Mesendoderm (in vitro differentiated cells): ENCODE measurements at regions not wholly inside any gene's neighbourhood (a gene's known extent, or its start where the extent isn't known, plus 50 kb on each side); places are given as distances from the start of the nearest gene placed in this dataset.

Source experiments
- DNase-seq: peaks from one replicate; pipeline ENCODE4 v3.0.0; 2013
- H2AK5ac ChIP-seq: 2 replicates; pipeline ENCODE4 v1.6.1; 2013; ENCODE audit warnings: low read length, inconsistent platforms
- H2BK120ac ChIP-seq: 2 replicates; pipeline ENCODE4 v1.6.1; 2013; ENCODE audit warnings: low read depth, mild to moderate bottlenecking, low read length, moderate library complexity, mixed read lengths
- H2BK15ac ChIP-seq: replicated peaks from 2 replicates; pipeline ENCODE4 v1.6.1; 2013; ENCODE audit warnings: low read depth, mild to moderate bottlenecking, moderate library complexity
- H2BK5ac ChIP-seq: 2 replicates; pipeline ENCODE4 v1.6.1; 2013; ENCODE audit warnings: low read length, inconsistent platforms
- H3K18ac ChIP-seq: 2 replicates; pipeline ENCODE4 v1.6.1; 2013; ENCODE audit warnings: mild to moderate bottlenecking, low read length, mixed read lengths
- H3K23ac ChIP-seq: one replicate; pipeline ENCODE4 v1.6.1; 2013; ENCODE audit warnings: low read length
- H3K27ac ChIP-seq: 2 replicates; pipeline ENCODE4 v1.5.1; 2013; ENCODE audit warnings: low read depth, mild to moderate bottlenecking, inconsistent platforms, low read length, moderate library complexity
- H3K27me3 ChIP-seq: 2 replicates; pipeline ENCODE4 v1.6.1; 2013; ENCODE audit warnings: low read length, control low read depth, mild to moderate bottlenecking, inconsistent platforms; ENCODE audit not compliant: insufficient read depth, poor library complexity
- H3K36me3 ChIP-seq: 2 replicates; pipeline ENCODE4 v1.6.1; 2013; ENCODE audit warnings: low read length, inconsistent platforms; ENCODE audit not compliant: control insufficient read depth, insufficient read depth
- H3K4ac ChIP-seq: one replicate; pipeline ENCODE4 v1.6.1; 2013; ENCODE audit warnings: low read depth, mild to moderate bottlenecking, low read length, moderate library complexity
- H3K4me1 ChIP-seq: 2 replicates; pipeline ENCODE4 v1.6.1; 2013; ENCODE audit warnings: low read depth, low read length, inconsistent platforms; ENCODE audit not compliant: control insufficient read depth
- H3K4me2 ChIP-seq: 2 replicates; pipeline ENCODE4 v1.6.1; 2013; ENCODE audit warnings: low read length
- H3K4me3 ChIP-seq: 2 replicates; pipeline ENCODE4 v1.5.1; 2013; ENCODE audit warnings: mild to moderate bottlenecking, low read length
- H3K56ac ChIP-seq: one replicate; pipeline ENCODE4 v1.6.1; 2013; ENCODE audit warnings: low read length
- H3K79me1 ChIP-seq: 2 replicates; pipeline ENCODE4 v1.6.1; 2013; ENCODE audit warnings: low read length, inconsistent platforms
- H3K79me2 ChIP-seq: 2 replicates; pipeline ENCODE4 v1.6.1; 2013; ENCODE audit warnings: mild to moderate bottlenecking, low read length; ENCODE audit not compliant: control insufficient read depth, insufficient read depth
- H3K9ac ChIP-seq: 2 replicates; pipeline ENCODE4 v1.6.1; 2013; ENCODE audit warnings: low read length, inconsistent platforms
- H4K5ac ChIP-seq: one replicate; pipeline ENCODE4 v1.6.1; 2013; ENCODE audit warnings: low read length
- H4K8ac ChIP-seq: one replicate; pipeline ENCODE4 v1.6.1; 2013; ENCODE audit warnings: low read depth, mild to moderate bottlenecking, control low read depth, low read length, moderate library complexity
- WGBS: extraction: QIAGEN DNeasy Blood & Tissue Kit; methylation state at CpG from one replicate; pipeline ENCODE4 v1.1.7; 2013; ENCODE audit warnings: low lambda C conversion rate, missing lambda C conversion rate; ENCODE audit not compliant: insufficient coverage; ENCODE audit errors: extremely low coverage; 5-methylcytosine and 5-hydroxymethylcytosine counted together

DNA sequence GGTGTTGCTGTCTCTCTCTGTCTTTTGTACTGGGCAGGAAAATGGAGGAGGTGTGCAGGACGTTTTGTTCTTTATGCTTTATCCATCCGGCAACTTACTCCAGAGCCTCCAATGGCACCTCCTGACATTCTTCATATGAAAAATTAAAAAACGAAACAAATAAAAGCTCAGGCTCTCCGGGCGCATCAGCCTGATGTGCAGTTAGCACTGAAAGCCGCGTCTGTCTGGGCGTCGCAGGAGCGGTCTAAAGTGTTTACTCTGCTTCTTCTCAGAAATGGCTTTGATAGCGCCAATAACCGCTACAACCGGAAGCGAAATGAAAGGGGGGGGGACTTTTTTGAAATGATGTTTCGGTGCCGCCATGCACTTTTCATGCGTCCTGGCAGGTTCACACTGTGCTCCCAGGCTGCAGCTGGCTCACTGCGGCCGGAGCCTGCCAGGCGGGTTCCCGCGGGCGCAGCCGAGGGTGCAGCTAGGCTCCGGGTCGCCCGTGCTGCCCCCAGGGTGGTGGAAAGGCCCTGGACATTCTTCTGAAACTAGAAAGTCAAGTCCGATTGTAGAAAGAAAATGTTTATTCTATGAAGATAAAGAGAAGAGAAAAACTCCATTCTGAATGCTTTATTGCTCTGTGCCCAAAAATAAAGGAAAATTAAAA, 407.7 kb upstream of the IRX1 start:
- Histone ChIP-seq H3K79me1 (no peaks in the 10 kb centered on the region), H3K56ac (no peak overlapping the region), H2BK5ac (no peak overlapping the region), H3K4me3 (no peak overlapping the region), H3K79me2 (no peaks in the 10 kb centered on the region), H3K9ac (no peak overlapping the region), H4K5ac (no peak overlapping the region), H3K27ac (no peak overlapping the region), H3K4me1 (no peaks in the 10 kb centered on the region), H2BK120ac (no peak overlapping the region), H2AK5ac (no peak overlapping the region), H3K23ac (no peak overlapping the region), H3K4me2 (no peak overlapping the region), H4K8ac (no peak overlapping the region), H3K18ac (no peak overlapping the region), H3K27me3 (no peaks in the 10 kb centered on the region), H3K4ac (no peak overlapping the region), H2BK15ac (no peak overlapping the region), H3K36me3 (no peaks in the 10 kb centered on the region)
- WGBS: no CpG with 5 or more reads among the region's 28 CpGs
- DNase-seq: no peak

DNA sequence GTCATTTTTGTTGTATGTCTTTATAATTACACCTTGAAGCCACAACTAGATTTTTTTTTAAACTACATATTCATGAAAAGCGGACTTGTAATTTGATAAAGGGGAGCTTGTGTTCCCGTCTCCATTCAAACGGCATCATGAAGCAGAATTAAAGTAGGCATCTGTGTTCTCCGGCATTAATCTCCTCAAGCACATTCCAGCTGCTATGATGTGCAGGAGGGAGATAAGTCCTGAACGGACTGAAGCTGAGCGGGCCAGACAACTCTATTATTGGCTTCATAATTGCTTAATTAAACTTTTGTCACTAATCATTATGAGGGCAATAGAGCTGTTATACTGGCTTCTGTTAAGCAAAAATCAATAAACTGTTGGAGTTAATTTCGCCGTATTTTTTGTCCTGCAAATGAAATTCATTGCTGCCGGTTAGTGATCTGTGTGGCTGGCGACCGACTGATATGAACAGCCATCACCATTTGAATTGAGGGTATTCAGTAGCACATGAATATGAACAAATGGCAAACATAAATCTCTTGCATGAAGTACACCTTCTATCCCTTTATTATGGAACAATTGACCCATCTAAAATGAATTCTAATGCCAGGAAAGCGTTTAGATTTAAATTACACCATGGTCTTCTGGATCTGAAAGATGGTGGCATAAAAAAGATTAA, 408.8 kb upstream of the IRX1 start:
- H3K23ac ChIP-seq: no peak overlapping the region

DNA sequence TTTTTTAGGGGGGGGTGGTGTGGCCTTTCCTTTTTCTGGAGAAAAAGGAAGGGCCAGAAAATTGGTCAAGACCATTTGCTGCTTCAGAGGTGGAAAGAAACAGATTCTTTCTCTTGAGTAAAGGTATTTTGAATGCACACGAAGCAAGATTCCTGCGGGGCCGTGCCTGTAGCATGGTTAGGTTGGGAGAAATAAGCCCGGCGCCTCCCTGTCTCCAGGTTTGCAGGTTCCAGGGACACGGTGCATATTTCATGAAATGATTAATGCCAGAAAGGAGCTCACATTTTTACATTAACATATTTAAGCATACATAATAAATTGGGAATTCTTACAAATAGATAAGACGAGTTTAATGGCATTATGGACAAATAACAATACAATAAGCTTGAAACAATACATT, 409.5 kb upstream of the IRX1 start:
- no peak overlapping the region for H3K56ac ChIP-seq
- no CpG with 5 or more reads among the region's 7 CpGs for WGBS
- no peak overlapping the region for H4K8ac ChIP-seq
- DNase-seq: no peak
- H2BK15ac ChIP-seq: no peak overlapping the region
- H4K5ac ChIP-seq: no peak overlapping the region
- H3K36me3 ChIP-seq: no peaks in the 10 kb centered on the region
- H3K79me1 ChIP-seq: no peaks in the 10 kb centered on the region
- H3K27ac ChIP-seq: no peak overlapping the region
- no peaks in the 10 kb centered on the region for H3K79me2 ChIP-seq
- no peak overlapping the region for H3K4ac ChIP-seq
- no peak overlapping the region for H3K4me3 ChIP-seq
- H3K23ac ChIP-seq: no peak overlapping the region
- H3K4me1 ChIP-seq: no peaks in the 10 kb centered on the region
- no peak overlapping the region for H3K4me2 ChIP-seq
- H3K27me3 ChIP-seq: no peaks in the 10 kb centered on the region
- H2BK120ac ChIP-seq: no peak overlapping the region
- no peak overlapping the region for H3K18ac ChIP-seq
- no peak overlapping the region for H2AK5ac ChIP-seq
- H2BK5ac ChIP-seq: no peak overlapping the region
- H3K9ac ChIP-seq: no peak overlapping the region

More for the DNA sequence above, 408.8 kb upstream of the IRX1 start:
- Histone ChIP-seq H4K8ac (no peak overlapping the region), H3K9ac (no peak overlapping the region), H4K5ac (no peak overlapping the region), H3K4me1 (no peaks in the 10 kb centered on the region), H3K4me2 (no peak overlapping the region), H3K79me2 (no peaks in the 10 kb centered on the region), H2BK15ac (no peak overlapping the region), H2AK5ac (no peak overlapping the region), H3K18ac (no peak overlapping the region), H2BK5ac (no peak overlapping the region), H2BK120ac (no peak overlapping the region), H3K56ac (no peak overlapping the region), H3K27me3 (no peaks in the 10 kb centered on the region), H3K79me1 (no peaks in the 10 kb centered on the region), H3K27ac (no peak overlapping the region), H3K36me3 (no peaks in the 10 kb centered on the region), H3K4ac (no peak overlapping the region), H3K4me3 (no peak overlapping the region)
- no CpG with 5 or more reads among the region's 12 CpGs for WGBS
- DNase-seq: no peak

DNA sequence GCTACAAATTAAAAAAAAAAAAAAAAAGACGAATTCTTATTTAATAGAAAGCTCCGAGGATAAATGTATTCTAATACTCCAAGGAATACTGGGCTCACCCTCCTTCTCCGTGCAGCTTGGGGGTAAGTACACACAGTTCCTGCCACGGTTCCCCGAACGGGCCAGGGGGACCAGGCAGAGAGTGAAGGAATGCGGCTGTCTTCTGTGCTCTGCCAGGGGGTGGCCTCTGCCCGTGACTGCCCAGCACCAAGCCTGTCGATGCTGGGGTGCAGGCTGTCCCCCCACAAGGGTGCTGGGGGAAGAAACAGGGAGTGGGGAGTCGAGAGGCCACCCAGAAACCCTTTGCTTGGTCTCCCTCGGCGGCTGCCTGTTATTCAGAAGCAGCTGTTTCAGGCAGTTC, 410.1 kb upstream of the IRX1 start:
- Histone ChIP-seq H3K4me2 (no peak overlapping the region), H3K56ac (no peak overlapping the region), H3K4me3 (no peak overlapping the region), H3K4me1 (no peaks in the 10 kb centered on the region), H2AK5ac (no peak overlapping the region), H3K4ac (no peak overlapping the region), H2BK15ac (no peak overlapping the region), H3K36me3 (no peaks in the 10 kb centered on the region), H3K79me1 (no peaks in the 10 kb centered on the region), H3K9ac (no peak overlapping the region), H3K18ac (no peak overlapping the region), H3K27me3 (no peaks in the 10 kb centered on the region), H4K5ac (no peak overlapping the region), H4K8ac (no peak overlapping the region), H3K23ac (no peak overlapping the region), H3K79me2 (no peaks in the 10 kb centered on the region), H3K27ac (no peak overlapping the region), H2BK120ac (no peak overlapping the region), H2BK5ac (no peak overlapping the region)
- WGBS: no CpG with 5 or more reads among the region's 12 CpGs
- no peak for DNase-seq

DNA sequence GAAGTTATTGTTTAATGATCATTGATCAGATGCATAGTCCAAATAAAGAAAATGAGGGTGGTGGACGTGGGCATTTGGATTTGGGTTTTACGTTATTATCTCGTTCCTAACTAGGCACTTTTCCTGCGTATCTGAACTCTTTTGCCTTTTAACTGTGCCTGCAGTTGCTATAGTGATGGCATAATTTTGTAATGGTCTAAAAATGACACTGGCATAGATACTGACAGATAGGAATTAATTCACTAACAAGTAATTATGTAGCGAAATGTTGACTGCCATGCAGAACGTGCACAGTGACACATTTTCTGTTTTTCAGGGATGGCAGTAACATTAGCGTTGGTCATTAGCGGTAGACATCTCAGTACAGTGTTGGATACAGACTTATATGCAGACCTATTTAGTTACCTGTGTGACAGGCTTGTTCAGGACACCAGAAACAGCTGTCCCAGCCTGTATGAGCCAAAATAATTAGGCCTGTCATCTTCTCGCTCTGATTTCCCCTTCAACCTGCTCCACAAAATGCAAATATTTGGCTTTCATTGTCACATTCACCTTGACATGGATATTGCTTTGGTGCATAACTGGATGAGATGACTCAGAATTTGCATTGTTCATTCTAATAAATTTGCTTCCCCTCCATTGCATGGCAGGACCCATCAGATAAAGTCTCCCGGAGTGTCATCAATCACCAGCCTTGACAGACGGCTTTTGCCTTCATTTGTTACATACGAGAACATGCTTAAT, 413.3 kb upstream of the IRX1 start:
- H3K4me1 ChIP-seq: no peaks in the 10 kb centered on the region
- H3K18ac ChIP-seq: no peak overlapping the region
- H2BK5ac ChIP-seq: no peak overlapping the region
- H3K79me2 ChIP-seq: no peaks in the 10 kb centered on the region
- H3K27ac ChIP-seq: no peak overlapping the region
- H4K5ac ChIP-seq: no peak overlapping the region
- WGBS: no CpG with 5 or more reads among the region's 12 CpGs
- H2BK15ac ChIP-seq: no peak overlapping the region
- H3K56ac ChIP-seq: no peak overlapping the region
- H3K79me1 ChIP-seq: no peaks in the 10 kb centered on the region
- no peak overlapping the region for H3K23ac ChIP-seq
- no peak overlapping the region for H3K4me3 ChIP-seq
- H3K36me3 ChIP-seq: no peaks in the 10 kb centered on the region
- no peak overlapping the region for H2BK120ac ChIP-seq
- no peak overlapping the region for H4K8ac ChIP-seq
- no peak for DNase-seq
- H3K9ac ChIP-seq: no peak overlapping the region
- H3K27me3 ChIP-seq: no peaks in the 10 kb centered on the region
- no peak overlapping the region for H3K4ac ChIP-seq
- H3K4me2 ChIP-seq: no peak overlapping the region
- no peak overlapping the region for H2AK5ac ChIP-seq
